Prostate gland (tissue), 2 donors: ENCODE measurements at regions not wholly inside any gene's neighbourhood (a gene's known extent, or its start where the extent isn't known, plus 50 kb on each side); places are given as distances from the start of the nearest gene placed in this dataset.

Source experiments
- DNase-seq: peaks from one replicate; pipeline ENCODE4 v3.0.0-alpha.2; 2019; ENCODE audit warnings: low spot score
- H3K27ac ChIP-seq, 2 donors: fragments of 200-600 bp; sonication (generic); 2 replicates each; pipeline ENCODE4 v1.5.1; 2017 to 2019
- H3K27me3 ChIP-seq: fragments of 200-600 bp; sonication (generic); replicated peaks from 2 replicates; pipeline ENCODE4 v1.5.1; 2019; ENCODE audit not compliant: insufficient read depth
- H3K36me3 ChIP-seq, 2 donors: fragments of 200-600 bp; sonication (generic); 1 replicate in 1 of 2; 2 replicates in 1 of 2; pipeline versions ENCODE4 v1.5.1 to v1.8.1; 2017 to 2019
- H3K4me1 ChIP-seq: fragments of 200-600 bp; sonication (generic); replicated peaks from 2 replicates; pipeline ENCODE4 v1.5.1; 2019
- H3K4me3 ChIP-seq, 2 donors: fragments of 200-600 bp; sonication (generic); 2 replicates each; pipeline ENCODE4 v1.5.1; 2017 to 2019
- H3K9me3 ChIP-seq: fragments of 200-600 bp; sonication (generic); 2 replicates; pipeline ENCODE4 v1.5.1; 2017
- CTCF ChIP-seq, 4 experiments: fragments of 200-600 bp in 2 of 4; fragments of 450-650 bp in 2 of 4; sonication (generic) in 2 of 4; IDR thresholded peaks; 1 replicate in 3 of 4; 2 replicates in 1 of 4; pipeline ENCODE4 v1.5.1; 2016 to 2019; ENCODE audit warnings: antibody characterized with exemption in 4 of 4, mild to moderate bottlenecking in 2 of 4, moderate library complexity in 2 of 4
- POLR2A ChIP-seq: fragments of 450-650 bp; IDR thresholded peaks from one replicate; pipeline ENCODE4 v1.6.1; 2016; ENCODE audit warnings: antibody characterized with exemption, mild to moderate bottlenecking
- POLR2AphosphoS5 ChIP-seq: sonication (generic); formaldehyde crosslinking; IDR thresholded peaks from one replicate; pipeline ENCODE4 v1.6.1; 2017; ENCODE audit warnings: antibody characterized with exemption
- WGBS: methylation state at CpG from one replicate; pipeline ENCODE4 v1.1.5; 2018; 5-methylcytosine and 5-hydroxymethylcytosine counted together
- intact Hi-C: fragments of 100-400 bp; cut with DNase I; formaldehyde crosslinking; loops from one replicate; pipeline ENCODE4 v1.14.2; 2022

- Histone ChIP-seq H3K4me1 (no peaks in the 10 kb centered on the region), H3K27me3 (no peaks in the 10 kb centered on the region), H3K4me3 (no peak overlapping the region), H3K27ac (no peak overlapping the region), H3K36me3 (no peaks in the 10 kb centered on the region), H3K9me3 (no peaks in the 10 kb centered on the region)
- intact Hi-C loops: no loop called here
- DNase-seq: no peak
- 79% methylated on average over 12 of the region's 12 CpGs for WGBS
- no peak for TF ChIP-seq CTCF (IDR thresholded peaks at IDR 0.05)
- no peak for TF ChIP-seq POLR2AphosphoS5
- no peak for TF ChIP-seq POLR2A
Measured at GRCh38 chr7:25762511-25763462, 389.2 kb upstream of the NFE2L3 start.

GRCh38 chr7:25763463-25763860, 388.5 kb upstream of the NFE2L3 start:
- Histone ChIP-seq H3K9me3 (no peaks in the 10 kb centered on the region), H3K36me3 (no peaks in the 10 kb centered on the region), H3K4me1 (no peaks in the 10 kb centered on the region), H3K4me3 (no peak overlapping the region), H3K27ac (no peak overlapping the region), H3K27me3 (no peaks in the 10 kb centered on the region)
- 66% methylated on average over 3 of the region's 3 CpGs for WGBS
- TF ChIP-seq POLR2AphosphoS5 (no peak), POLR2A (no peak), CTCF (IDR thresholded peaks at IDR 0.05) (no peak)
- no peak for DNase-seq
- intact Hi-C loops: no loop called here

- H3K27ac ChIP-seq: no peak overlapping the region
- no peaks in the 10 kb centered on the region for H3K27me3 ChIP-seq
- 83% methylated on average over 2 of the region's 2 CpGs for WGBS
Measured at GRCh38 chr7:25765110-25765655, 386.8 kb upstream of the NFE2L3 start.

GRCh38 chr7:25770235-25770634, 381.8 kb upstream of the NFE2L3 start:
- Histone ChIP-seq H3K27me3 (no peaks in the 10 kb centered on the region), H3K4me3 (no peak overlapping the region), H3K4me1 (no peaks in the 10 kb centered on the region), H3K36me3 (no peaks in the 10 kb centered on the region), H3K9me3 (no peaks in the 10 kb centered on the region), H3K27ac (no peak overlapping the region)
- no peak for TF ChIP-seq POLR2A
- TF ChIP-seq POLR2AphosphoS5: peak; percentile 91
- intact Hi-C loops: no loop called here
- WGBS: 33% methylated on average over 4 of the region's 4 CpGs
- peak; percentile 71 for DNase-seq

More at GRCh38 chr7:25765110-25765655, 386.8 kb upstream of the NFE2L3 start:
- no peak for TF ChIP-seq POLR2A
- TF ChIP-seq CTCF (IDR thresholded peaks at IDR 0.05): no peak
- TF ChIP-seq POLR2AphosphoS5: no peak
- Histone ChIP-seq H3K4me3 (no peak overlapping the region), H3K9me3 (no peaks in the 10 kb centered on the region), H3K4me1 (no peaks in the 10 kb centered on the region), H3K36me3 (no peaks in the 10 kb centered on the region)
- intact Hi-C loops: no loop called here
- DNase-seq: no peak

- H3K27me3 ChIP-seq: no peaks in the 10 kb centered on the region
- DNase-seq: no peak
- intact Hi-C loops: no loop called here
- TF ChIP-seq POLR2A (no peak), POLR2AphosphoS5 (no peak), CTCF (IDR thresholded peaks at IDR 0.05) (no peak)
- 33% methylated on average over 3 of the region's 3 CpGs for WGBS
- no peaks in the 10 kb centered on the region for H3K4me1 ChIP-seq
- no peak overlapping the region for H3K27ac ChIP-seq
- H3K9me3 ChIP-seq: no peaks in the 10 kb centered on the region
- no peaks in the 10 kb centered on the region for H3K36me3 ChIP-seq
- H3K4me3 ChIP-seq: no peak overlapping the region
Measured at GRCh38 chr7:25770670-25771069, 381.3 kb upstream of the NFE2L3 start.
